Sigmoid colon (tissue), 6 donors: ENCODE measurements at regions not wholly inside any gene's neighbourhood (a gene's known extent, or its start where the extent isn't known, plus 50 kb on each side); places are given as distances from the start of the nearest gene placed in this dataset.

Experiments
- DNase-seq: peaks from one replicate; pipeline ENCODE4 v3.0.0-alpha.2; 2019
- H3K27ac ChIP-seq, 4 donors: fragments of 200-600 bp; sonication (generic); one replicate each; pipeline ENCODE4 v1.5.1; 2016 to 2019; ENCODE audit warnings: mild to moderate bottlenecking in 1 of 4
- H3K27me3 ChIP-seq, 3 donors: fragments of 200-600 bp; sonication (generic); one replicate each; pipeline ENCODE4 v1.5.1; 2019; ENCODE audit warnings: mild to moderate bottlenecking in 1 of 3
- H3K36me3 ChIP-seq, 4 donors: fragments of 200-600 bp; sonication (generic); one replicate each; pipeline ENCODE4 v1.5.1; 2016 to 2019
- H3K4me1 ChIP-seq, 4 donors: fragments of 200-600 bp; sonication (generic); one replicate each; pipeline ENCODE4 v1.5.1; 2017 to 2019
- H3K4me3 ChIP-seq, 4 donors: fragments of 200-600 bp; sonication (generic); one replicate each; pipeline ENCODE4 v1.5.1; 2017 to 2019; ENCODE audit warnings: mild to moderate bottlenecking in 2 of 4, moderate library complexity in 1 of 4
- H3K9me3 ChIP-seq, 4 donors: fragments of 200-600 bp in 3 of 4; sonication (generic) in 3 of 4; one replicate each; pipeline versions ENCODE4 v1.5.1 to v1.6.1; 2013 to 2019
- CTCF ChIP-seq, 4 experiments: fragments of 450-650 bp in 3 of 4; fragments of 200-600 bp in 1 of 4; IDR thresholded peaks; one replicate each; pipeline ENCODE4 v1.5.1; 2016 to 2019; ENCODE audit warnings: antibody characterized with exemption in 4 of 4, mild to moderate bottlenecking in 3 of 4, moderate library complexity in 2 of 4
- EP300 ChIP-seq, 4 donors: sonication (generic); formaldehyde crosslinking; IDR thresholded peaks; one replicate each; pipeline ENCODE4 v1.6.1; 2017; ENCODE audit warnings: antibody characterized with exemption in 4 of 4
- POLR2A ChIP-seq, 2 donors: fragments of 450-650 bp; IDR thresholded peaks; one replicate each; pipeline ENCODE4 v1.6.1; 2016; ENCODE audit warnings: antibody characterized with exemption in 2 of 2, mild to moderate bottlenecking in 2 of 2, moderate library complexity in 2 of 2
- POLR2AphosphoS5 ChIP-seq, 4 donors: sonication (generic); formaldehyde crosslinking; IDR thresholded peaks; one replicate each; pipeline ENCODE4 v1.6.1; 2017; ENCODE audit warnings: antibody characterized with exemption in 4 of 4
- WGBS, 2 donors: extraction: QIAGEN DNeasy Blood & Tissue Kit; methylation state at CpG; one replicate each; pipeline ENCODE4 v1.1.7; 2013; 5-methylcytosine and 5-hydroxymethylcytosine counted together
- intact Hi-C: fragments of 100-400 bp; cut with DNase I; formaldehyde crosslinking; loops from one replicate; pipeline ENCODE4 v1.15.1; 2023
- donor health status: healthy with polysubstance abuse.
- donor health status: healthy.

- WGBS, 2 donors = 11 to 13% methylated on average over 1 of the region's 1 CpG
- intact Hi-C loops = no loop called here
- DNase-seq = no peak
- no peak overlapping the region for H3K27ac ChIP-seq
- H3K9me3 ChIP-seq = no peaks in the 10 kb centered on the region
- no peaks in the 10 kb centered on the region for H3K4me1 ChIP-seq
- TF ChIP-seq POLR2AphosphoS5 (IDR thresholded peaks at IDR 0.05) (no peak), EP300 (IDR thresholded peaks at IDR 0.05) (no peak), CTCF (IDR thresholded peaks at IDR 0.05) (no peak), POLR2A (IDR thresholded peaks at IDR 0.05) (no peak)
- H3K4me3 ChIP-seq = no peak overlapping the region
- no peaks in the 10 kb centered on the region for H3K36me3 ChIP-seq
- no peaks in the 10 kb centered on the region for H3K27me3 ChIP-seq
Measured at GRCh38 chr1:198102454-198102827, 54.4 kb upstream of the NEK7 start.

GRCh38 chr1:198105185-198105584, 51.6 kb upstream of the NEK7 start:
- H3K9me3 ChIP-seq = no peaks in the 10 kb centered on the region
- intact Hi-C loops = no loop called here
- no peak for TF ChIP-seq POLR2A (IDR thresholded peaks at IDR 0.05)
- no peak for TF ChIP-seq POLR2AphosphoS5 (IDR thresholded peaks at IDR 0.05)
- no peak for TF ChIP-seq EP300 (IDR thresholded peaks at IDR 0.05)
- TF ChIP-seq CTCF (IDR thresholded peaks at IDR 0.05) = no peak
- 73 to 86% methylated on average over 1 of the region's 1 CpG for WGBS, 2 donors
- DNase-seq = no peak
- no peak overlapping the region for H3K27ac ChIP-seq
- H3K27me3 ChIP-seq = no peaks in the 10 kb centered on the region
- H3K36me3 ChIP-seq = no peaks in the 10 kb centered on the region
- H3K4me3 ChIP-seq = no peak overlapping the region
- no peaks in the 10 kb centered on the region for H3K4me1 ChIP-seq

GRCh38 chr1:198106011-198106410, 50.8 kb upstream of the NEK7 start:
- intact Hi-C loops = no loop called here
- no peak for TF ChIP-seq CTCF (IDR thresholded peaks at IDR 0.05)
- no peak for TF ChIP-seq POLR2A (IDR thresholded peaks at IDR 0.05)
- TF ChIP-seq POLR2AphosphoS5 (IDR thresholded peaks at IDR 0.05) = no peak
- no peak for TF ChIP-seq EP300 (IDR thresholded peaks at IDR 0.05)
- H3K9me3 ChIP-seq = no peaks in the 10 kb centered on the region
- H3K4me3 ChIP-seq = no peak overlapping the region
- H3K4me1 ChIP-seq = no peaks in the 10 kb centered on the region
- no peaks in the 10 kb centered on the region for H3K36me3 ChIP-seq
- no peak overlapping the region for H3K27ac ChIP-seq
- no peak for DNase-seq
- no peaks in the 10 kb centered on the region for H3K27me3 ChIP-seq
